ENCODE measurements at regions not wholly inside any gene's neighbourhood (a gene's known extent, or its start where the extent isn't known, plus 50 kb on each side); places are given as distances from the start of the nearest gene placed in this dataset.

- Histone ChIP-seq H3K9me3 (no peaks in the 10 kb centered on the region), H3K27ac (no peak overlapping the region), H3K27me3 (no peaks in the 10 kb centered on the region), H3K4me1 (no peaks in the 10 kb centered on the region), H3K36me3 (no peaks in the 10 kb centered on the region), H3K4me3 (no peak overlapping the region)
- TF ChIP-seq CTCF (IDR thresholded peaks at IDR 0.05) = no peak
- no peak for TF ChIP-seq POLR2A (IDR thresholded peaks at IDR 0.05)
- intact Hi-C loops (cut with DNase I; ENCODE audit: low total_unique reads) = no loop called here
- DNase-seq = no peak
Measured at GRCh38 chr5:14976486-14976885, 104.9 kb upstream of the ANKH start.

- no peak for DNase-seq
- intact Hi-C loops (cut with DNase I; ENCODE audit: low total_unique reads) = no loop called here
- H3K4me1 ChIP-seq = no peaks in the 10 kb centered on the region
- H3K9me3 ChIP-seq = no peaks in the 10 kb centered on the region
- TF ChIP-seq CTCF (IDR thresholded peaks at IDR 0.05) (no peak), POLR2A (IDR thresholded peaks at IDR 0.05) (no peak)
- no peaks in the 10 kb centered on the region for H3K27me3 ChIP-seq
- H3K27ac ChIP-seq = no peak overlapping the region
- no peak overlapping the region for H3K4me3 ChIP-seq
- no peaks in the 10 kb centered on the region for H3K36me3 ChIP-seq
Measured at GRCh38 chr5:14971873-14972272, 100.3 kb upstream of the ANKH start.

- DNase-seq = no peak
- no peak overlapping the region for H3K4me3 ChIP-seq
- intact Hi-C loops (cut with DNase I; ENCODE audit: low total_unique reads) = no loop called here
- H3K36me3 ChIP-seq = no peaks in the 10 kb centered on the region
- no peaks in the 10 kb centered on the region for H3K4me1 ChIP-seq
- no peak overlapping the region for H3K27ac ChIP-seq
- H3K9me3 ChIP-seq = no peaks in the 10 kb centered on the region
- no peak for TF ChIP-seq POLR2A (IDR thresholded peaks at IDR 0.05)
- no peak for TF ChIP-seq CTCF (IDR thresholded peaks at IDR 0.05)
- H3K27me3 ChIP-seq = no peaks in the 10 kb centered on the region
Measured at GRCh38 chr5:14968796-14969195, 97.2 kb upstream of the ANKH start.

- Histone ChIP-seq H3K9me3 (no peaks in the 10 kb centered on the region), H3K36me3 (no peaks in the 10 kb centered on the region), H3K4me3 (no peak overlapping the region), H3K27me3 (no peaks in the 10 kb centered on the region), H3K27ac (no peak overlapping the region), H3K4me1 (no peaks in the 10 kb centered on the region)
- DNase-seq = no peak
- intact Hi-C loops (cut with DNase I; ENCODE audit: low total_unique reads) = no loop called here
- TF ChIP-seq POLR2A (IDR thresholded peaks at IDR 0.05) (no peak), CTCF (IDR thresholded peaks at IDR 0.05) (no peak)
Measured at GRCh38 chr5:14967166-14967565, 95.6 kb upstream of the ANKH start.

- Histone ChIP-seq H3K36me3 (no peaks in the 10 kb centered on the region), H3K9me3 (no peaks in the 10 kb centered on the region), H3K4me1 (no peaks in the 10 kb centered on the region), H3K27me3 (no peaks in the 10 kb centered on the region), H3K27ac (no peak overlapping the region), H3K4me3 (no peak overlapping the region)
- intact Hi-C loops (cut with DNase I; ENCODE audit: low total_unique reads) = no loop called here
- TF ChIP-seq CTCF (IDR thresholded peaks at IDR 0.05) (no peak), POLR2A (IDR thresholded peaks at IDR 0.05) (no peak)
- no peak for DNase-seq
Measured at GRCh38 chr5:14965815-14966214, 94.2 kb upstream of the ANKH start.

Measured in uterus (tissue), 3 donors.